HG03457 (cell line): ENCODE measurements at regions not wholly inside any gene's neighbourhood (a gene's known extent, or its start where the extent isn't known, plus 50 kb on each side); places are given as distances from the start of the nearest gene placed in this dataset.
A peak's percentile ranks its signal among the peaks of the same experiment; 100 is the strongest.

Source experiments
- ATAC-seq: cut with Tn5 transposase; IDR thresholded peaks from one replicate; pipeline ENCODE4 v1.9.1; 2021; ENCODE audit warnings: moderate number of reproducible peaks; ENCODE audit not compliant: unreplicated experiment

DNA sequence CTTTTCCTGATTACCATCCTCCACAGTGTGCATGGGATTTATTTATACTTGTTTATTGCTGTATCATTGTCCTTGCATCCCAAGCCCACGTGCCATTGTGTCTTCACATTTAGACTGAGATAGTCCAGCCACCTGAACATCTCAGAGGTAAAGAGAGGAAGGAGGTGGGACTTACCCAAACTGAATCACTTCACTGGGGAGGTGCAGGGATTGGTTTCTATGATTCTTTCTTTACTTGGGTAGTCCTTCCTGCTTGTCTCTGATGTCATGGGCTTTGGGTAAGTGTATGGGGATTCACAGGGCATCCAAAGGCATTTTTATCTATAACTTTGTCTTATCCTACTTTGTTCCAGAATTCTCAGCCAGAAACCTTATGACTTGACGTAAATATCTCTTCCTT, 141.5 kb upstream of the UMPS start:
- ATAC-seq: no peak

DNA sequence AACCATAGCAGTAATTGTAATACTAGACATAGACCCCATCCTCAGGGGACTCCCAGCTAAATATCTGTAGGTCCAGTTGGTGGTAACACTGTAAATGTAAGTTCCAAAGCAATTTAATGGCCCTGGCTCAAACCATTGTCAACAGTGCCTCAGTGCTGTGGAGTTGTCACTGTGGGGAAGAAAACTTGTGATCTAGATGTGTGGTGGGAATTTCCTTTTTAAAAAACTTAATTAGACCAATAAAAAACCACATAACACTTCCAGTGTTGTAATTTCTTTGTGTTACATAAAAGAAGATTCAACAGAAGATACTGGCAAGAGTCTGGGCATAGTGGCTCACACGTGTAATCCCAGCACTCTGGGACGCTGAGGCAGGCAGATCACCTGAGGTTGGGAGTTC, 138.6 kb upstream of the UMPS start:
- ATAC-seq: no peak

GRCh38 chr3:124592658-124593441, 137.4 kb upstream of the UMPS start:
- ATAC-seq: peak; percentile 50

DNA sequence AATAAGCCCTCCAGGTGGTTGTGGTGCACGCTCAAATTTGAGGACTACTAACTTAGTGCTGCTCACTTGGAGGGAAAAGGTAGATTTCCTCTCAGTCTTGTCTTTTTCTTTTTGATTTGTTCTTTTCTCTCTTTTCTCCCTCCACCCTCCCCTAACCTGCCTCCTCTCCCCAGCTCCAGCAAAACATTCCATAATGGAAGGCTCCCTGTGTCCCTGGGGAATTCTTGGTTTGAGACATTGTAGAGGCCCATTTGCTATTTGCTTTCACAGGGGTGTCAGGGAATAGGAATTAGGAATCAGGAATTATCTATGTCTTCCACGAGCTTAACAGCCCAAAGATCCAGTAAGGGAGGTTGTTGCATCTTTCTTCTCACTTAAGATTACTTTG, 136.8 kb upstream of the UMPS start:
- ATAC-seq: no peak

- ATAC-seq: no peak
These were observed 135.7 kb upstream of the UMPS start for GRCh38 chr3:124594581-124594980.

DNA sequence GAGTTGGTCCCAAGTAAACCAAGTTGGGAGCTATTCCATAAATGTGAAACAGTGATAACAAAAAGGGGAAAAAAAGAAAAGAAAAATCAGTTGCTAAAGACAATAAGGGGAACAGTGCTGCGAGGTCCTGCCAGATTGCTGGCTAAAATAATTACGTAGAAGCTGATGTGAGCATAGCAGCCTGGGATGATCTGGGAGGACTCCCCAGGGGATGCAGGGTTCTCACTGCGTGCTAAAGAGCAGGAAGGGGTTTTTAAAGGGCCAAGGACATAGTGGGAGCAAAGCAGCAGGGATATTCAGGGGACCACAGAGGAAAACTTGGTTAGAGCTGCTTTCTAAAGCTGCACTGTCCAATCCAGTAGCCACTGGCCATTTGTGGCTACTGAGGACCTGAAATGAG, 133.0 kb upstream of the UMPS start:
- ATAC-seq: no peak

GRCh38 chr3:124597979-124598378, 132.3 kb upstream of the UMPS start:
- no peak for ATAC-seq

DNA sequence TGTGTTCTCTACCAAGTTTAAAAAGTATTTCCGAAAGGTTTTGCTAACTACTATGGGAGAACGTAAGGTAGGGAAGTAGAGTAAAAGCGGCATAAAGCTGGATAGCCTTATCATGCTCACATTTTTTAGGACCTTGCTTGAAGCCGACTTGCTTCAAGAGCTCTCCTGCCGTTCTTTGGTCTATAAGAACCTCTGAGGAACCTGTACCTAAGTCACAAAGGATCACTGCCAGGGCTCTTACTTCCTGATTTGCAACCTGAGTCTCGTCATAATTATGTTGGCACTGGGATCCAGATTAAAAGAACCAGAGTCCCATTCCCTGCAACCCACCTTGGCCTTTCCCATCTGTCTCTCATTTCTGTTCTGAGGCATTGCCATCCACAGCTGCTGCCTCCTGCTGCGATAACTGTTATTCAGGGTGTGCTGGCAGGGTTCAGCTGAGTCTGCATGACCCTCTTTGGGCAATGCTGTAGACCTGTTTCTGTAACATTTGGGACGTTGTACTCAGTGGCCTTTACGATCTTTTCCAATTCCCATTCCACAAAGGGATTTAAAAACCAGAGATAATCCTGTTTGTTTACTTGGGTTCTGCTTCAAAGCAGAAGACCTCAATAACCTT, 131.0 kb upstream of the UMPS start:
- no peak for ATAC-seq

GRCh38 chr3:124599779-124600693, 130.2 kb upstream of the UMPS start:
- ATAC-seq: no peak

DNA sequence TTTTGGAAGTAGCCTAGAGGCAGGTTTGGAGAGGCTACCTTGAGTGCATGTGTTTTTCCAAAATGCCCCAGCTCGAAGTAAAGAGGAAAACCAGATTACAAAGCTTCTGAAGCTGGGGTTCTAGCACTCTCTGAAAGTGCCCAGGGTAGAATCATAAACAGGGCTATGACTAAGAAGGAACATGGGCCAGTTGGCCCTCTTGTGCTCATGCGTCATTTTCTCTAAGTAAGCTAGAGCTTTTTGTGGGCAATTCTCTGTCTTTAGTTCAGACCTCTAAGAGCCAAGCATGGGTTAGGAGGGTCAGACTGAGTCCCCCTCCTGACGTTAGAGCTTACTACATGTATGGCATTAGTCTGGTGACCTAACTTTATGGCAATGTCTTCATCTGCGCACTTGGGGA, 129.5 kb upstream of the UMPS start:
- no peak for ATAC-seq

- no peak for ATAC-seq
These were observed 129.1 kb upstream of the UMPS start for GRCh38 chr3:124601190-124601589.

DNA sequence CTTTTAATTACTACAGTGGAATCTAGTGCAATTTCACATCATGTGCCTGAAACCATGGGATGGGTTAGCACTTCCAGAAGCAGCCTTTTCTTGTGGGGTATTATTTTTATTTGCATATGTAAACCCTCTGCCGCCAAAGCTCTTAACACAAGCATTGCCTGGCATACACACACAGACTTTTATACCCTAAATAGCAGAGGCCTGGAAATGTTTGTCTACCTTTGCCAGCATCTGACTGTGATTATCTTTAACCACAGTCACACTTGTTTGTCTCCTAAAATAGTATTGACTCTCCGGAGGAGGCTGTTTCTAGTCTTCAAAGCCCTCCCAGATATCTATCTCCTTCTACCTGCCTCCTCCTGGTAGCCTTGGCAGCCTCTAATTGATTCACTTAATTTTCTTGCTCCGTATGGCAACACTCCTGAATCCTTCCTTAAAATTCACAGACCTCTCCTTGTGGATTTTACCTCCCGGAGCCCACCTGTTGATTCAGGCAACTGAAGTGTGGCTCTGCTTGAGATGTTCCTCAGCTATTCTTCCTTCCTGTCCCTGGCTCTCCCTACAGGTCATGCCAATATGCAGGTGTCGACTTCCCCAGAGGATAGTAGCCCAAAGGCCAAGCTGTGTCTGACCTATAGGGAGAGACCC, 127.1 kb upstream of the UMPS start:
- no peak for ATAC-seq

DNA sequence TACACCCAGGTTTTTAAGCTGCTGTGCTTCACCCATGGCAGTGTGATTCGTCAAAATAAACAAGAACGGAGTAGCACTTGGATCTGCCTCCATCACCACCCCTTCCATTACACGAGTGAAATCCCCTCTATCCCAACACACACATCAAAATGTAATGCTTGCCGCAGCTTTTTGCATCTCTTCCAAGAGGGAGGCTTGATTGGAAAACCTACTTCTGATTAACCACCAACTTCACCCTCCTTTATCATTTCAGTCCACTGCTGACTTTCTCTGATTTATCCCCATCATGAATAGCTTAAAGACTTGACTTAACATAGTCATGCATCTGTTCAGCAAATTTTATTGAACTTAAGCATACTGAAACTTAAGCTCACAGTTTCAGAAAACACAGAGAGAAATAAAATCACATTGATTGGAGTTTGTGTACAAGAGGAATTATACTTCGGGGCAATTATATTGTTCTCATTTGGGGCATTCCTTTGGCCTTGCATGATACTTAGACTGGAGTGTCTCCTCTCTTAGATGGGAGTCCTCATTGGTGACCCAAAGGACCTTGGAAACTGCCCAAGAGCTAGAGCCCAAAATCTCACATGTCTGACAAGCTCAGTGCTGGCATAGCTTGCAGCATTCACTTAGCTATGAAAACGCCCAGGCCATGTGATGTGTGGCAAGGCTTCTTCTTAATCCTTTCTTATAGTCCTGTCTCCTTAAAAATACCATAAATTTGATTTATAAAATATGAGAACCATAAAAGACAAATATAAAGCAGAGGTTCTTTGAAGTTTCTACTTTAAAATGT, 124.3 kb upstream of the UMPS start:
- ATAC-seq: no peak

GRCh38 chr3:124607163-124607562, 123.1 kb upstream of the UMPS start:
- ATAC-seq: no peak

GRCh38 chr3:124609402-124609801, 120.8 kb upstream of the UMPS start:
- ATAC-seq: no peak

DNA sequence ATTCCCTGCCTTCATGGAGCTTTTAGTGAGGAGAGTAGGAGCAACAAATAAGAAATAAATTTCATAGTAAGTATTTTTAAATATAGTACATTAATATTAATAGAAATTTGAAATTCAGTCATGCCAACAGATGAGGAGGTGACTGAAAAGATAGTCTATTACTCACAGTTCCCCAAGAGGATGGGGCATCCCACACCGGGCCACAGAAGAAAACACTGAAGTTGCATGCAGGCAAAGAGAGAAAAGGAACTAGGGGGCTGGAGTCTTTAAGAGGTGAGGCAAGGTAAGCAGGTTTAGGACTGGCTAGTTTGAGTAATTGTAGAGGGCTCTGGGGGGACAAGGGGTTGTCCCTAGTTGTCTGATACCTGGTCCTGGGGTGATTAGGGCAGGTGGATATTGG, 120.1 kb upstream of the UMPS start:
- ATAC-seq: no peak

DNA sequence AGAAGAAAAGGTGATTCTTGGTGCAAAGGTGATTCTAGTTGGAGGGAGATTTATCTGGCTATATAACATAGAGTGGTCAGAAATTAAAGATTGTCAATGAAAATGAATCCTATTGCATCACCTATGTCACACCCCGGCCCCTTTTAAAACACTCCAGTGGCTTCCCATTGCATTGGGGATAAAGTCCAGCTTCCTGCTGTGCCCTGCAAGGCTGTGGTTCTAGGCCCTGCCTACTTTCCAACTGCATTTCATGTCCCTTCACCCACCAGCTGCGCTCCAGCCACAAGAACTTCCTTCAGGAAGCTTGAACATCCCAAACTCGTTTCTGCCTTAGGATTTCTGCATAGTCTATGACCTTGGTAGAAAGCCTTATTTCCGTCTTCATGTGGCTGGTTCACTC, 118.7 kb upstream of the UMPS start:
- ATAC-seq: no peak

- no peak for ATAC-seq
These were observed 114.2 kb upstream of the UMPS start for GRCh38 chr3:124615896-124616543.

DNA sequence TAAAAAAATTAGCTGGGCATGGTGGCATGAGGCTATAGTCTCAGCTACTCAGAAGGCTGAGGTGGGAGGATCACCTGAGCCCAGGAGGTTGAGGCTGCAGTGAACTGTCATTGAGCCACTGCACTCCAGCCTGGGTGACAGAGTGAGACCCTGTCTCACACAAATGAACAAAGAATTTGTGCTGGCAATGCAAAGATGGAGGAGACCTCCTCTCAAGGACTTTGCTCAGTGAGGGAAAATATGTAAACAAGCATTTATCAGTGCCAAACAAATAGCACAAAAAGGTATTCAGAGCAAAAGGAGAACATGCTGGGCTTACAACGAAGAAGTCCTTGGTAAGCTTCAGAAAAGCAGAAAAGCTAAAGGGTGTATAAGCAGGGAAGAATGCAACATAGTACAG, 113.1 kb upstream of the UMPS start:
- no peak for ATAC-seq
